ENCODE measurements at regions not wholly inside any gene's neighbourhood (a gene's known extent, or its start where the extent isn't known, plus 50 kb on each side); places are given as distances from the start of the nearest gene placed in this dataset.

- no peak for TF ChIP-seq CTCF (IDR thresholded peaks at IDR 0.05)
- TF ChIP-seq POLR2A (IDR thresholded peaks at IDR 0.05), result no peak
- H3K27ac ChIP-seq, result no peak overlapping the region
- no peak for DNase-seq
- WGBS, 2 donors, result 80 to 81% methylated on average over 1 of the region's 1 CpG
- no peak overlapping the region for H3K4me3 ChIP-seq
- H3K27me3 ChIP-seq, result no peaks in the 10 kb centered on the region
- no peaks in the 10 kb centered on the region for H3K9me3 ChIP-seq
- H3K4me1 ChIP-seq, result no peaks in the 10 kb centered on the region
- intact Hi-C loops (cut with DNase I), result no loop called here
- H3K36me3 ChIP-seq, result no peaks in the 10 kb centered on the region
These were observed 160.8 kb downstream of the FSIP2 start for GRCh38 chr2:185899366-185899765.

GRCh38 chr2:185919155-185919554 lies 180.6 kb downstream of the FSIP2 start:
- H3K27me3 ChIP-seq, result no peaks in the 10 kb centered on the region
- no peak for DNase-seq
- intact Hi-C loops (cut with DNase I), result no loop called here
- H3K27ac ChIP-seq, result no peak overlapping the region
- H3K4me3 ChIP-seq, result no peak overlapping the region
- no peaks in the 10 kb centered on the region for H3K36me3 ChIP-seq
- 46 to 89% methylated on average over 1 of the region's 1 CpG for WGBS, 2 donors
- H3K4me1 ChIP-seq, result no peaks in the 10 kb centered on the region
- TF ChIP-seq POLR2A (IDR thresholded peaks at IDR 0.05) (no peak), CTCF (IDR thresholded peaks at IDR 0.05) (no peak)
- no peaks in the 10 kb centered on the region for H3K9me3 ChIP-seq

- Histone ChIP-seq H3K4me1 (no peaks in the 10 kb centered on the region), H3K4me3 (no peak overlapping the region), H3K36me3 (no peaks in the 10 kb centered on the region), H3K9me3 (no peaks in the 10 kb centered on the region), H3K27me3 (no peaks in the 10 kb centered on the region), H3K27ac (no peak overlapping the region)
- no peak for DNase-seq
- intact Hi-C loops (cut with DNase I), result no loop called here
- WGBS, 2 donors, result 78 to 81% methylated on average over 2 to 3 of the region's 3 CpGs
- TF ChIP-seq POLR2A (IDR thresholded peaks at IDR 0.05) (no peak), CTCF (IDR thresholded peaks at IDR 0.05) (no peak)
These were observed 182.6 kb downstream of the FSIP2 start for GRCh38 chr2:185921048-185921756.

GRCh38 chr2:185934232-185934631 lies 195.6 kb downstream of the FSIP2 start:
- Histone ChIP-seq H3K36me3 (no peaks in the 10 kb centered on the region), H3K27ac (no peak overlapping the region), H3K4me1 (no peaks in the 10 kb centered on the region), H3K9me3 (no peaks in the 10 kb centered on the region), H3K27me3 (no peaks in the 10 kb centered on the region), H3K4me3 (no peak overlapping the region)
- intact Hi-C loops (cut with DNase I), result no loop called here
- no peak for TF ChIP-seq POLR2A (IDR thresholded peaks at IDR 0.05)
- no peak for TF ChIP-seq CTCF (IDR thresholded peaks at IDR 0.05)
- WGBS, 2 donors, result 74 to 75% methylated on average over 2 of the region's 2 CpGs
- no peak for DNase-seq

- no peaks in the 10 kb centered on the region for H3K36me3 ChIP-seq
- peaks cover 0 to 13% (median 13%) of the 10 kb centered on the region in 3 donors for H3K9me3 ChIP-seq
- TF ChIP-seq POLR2A (IDR thresholded peaks at IDR 0.05) (no peak), CTCF (IDR thresholded peaks at IDR 0.05) (no peak)
- H3K4me3 ChIP-seq, result no peak overlapping the region
- intact Hi-C loops (cut with DNase I), result no loop called here
- H3K4me1 ChIP-seq, result no peaks in the 10 kb centered on the region
- H3K27me3 ChIP-seq, result no peaks in the 10 kb centered on the region
- DNase-seq, result no peak
- H3K27ac ChIP-seq, result no peak overlapping the region
These were observed 201.3 kb downstream of the FSIP2 start for GRCh38 chr2:185939858-185940257.

Measured in esophagus squamous epithelium (tissue), 5 donors.